HG03196 (cell line): ENCODE measurements at regions not wholly inside any gene's neighbourhood (a gene's known extent, or its start where the extent isn't known, plus 50 kb on each side); places are given as distances from the start of the nearest gene placed in this dataset.

ENCODE experiments used
- ATAC-seq: cut with Tn5 transposase; IDR thresholded peaks from one replicate; pipeline ENCODE4 v1.9.1; 2021; ENCODE audit not compliant: unreplicated experiment

GRCh38 chr6:74137911-74138310 lies 441.9 kb downstream of the CD109 start:
- no peak for ATAC-seq

GRCh38 chr6:74134327-74134726 lies 438.3 kb downstream of the CD109 start:
- no peak for ATAC-seq

DNA sequence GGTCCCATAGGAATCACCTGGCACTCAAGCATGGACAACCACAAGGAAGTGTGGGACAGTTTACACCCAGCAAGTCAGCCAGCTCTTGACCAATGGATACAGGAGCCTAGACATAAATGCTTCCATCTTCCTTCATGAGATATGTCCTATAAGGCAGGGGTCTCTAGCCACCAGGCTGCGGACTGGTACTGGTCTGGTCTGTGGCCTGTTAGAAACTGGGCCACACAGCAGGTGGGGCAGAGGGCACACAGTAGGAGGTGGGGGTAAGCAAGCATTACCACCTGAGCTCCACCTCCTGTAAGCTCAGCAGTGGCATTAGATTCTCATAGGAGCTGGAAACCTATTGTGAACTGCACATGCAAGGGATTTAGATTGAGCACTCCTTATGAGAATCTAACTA lies 437.1 kb downstream of the CD109 start:
- no peak for ATAC-seq

DNA sequence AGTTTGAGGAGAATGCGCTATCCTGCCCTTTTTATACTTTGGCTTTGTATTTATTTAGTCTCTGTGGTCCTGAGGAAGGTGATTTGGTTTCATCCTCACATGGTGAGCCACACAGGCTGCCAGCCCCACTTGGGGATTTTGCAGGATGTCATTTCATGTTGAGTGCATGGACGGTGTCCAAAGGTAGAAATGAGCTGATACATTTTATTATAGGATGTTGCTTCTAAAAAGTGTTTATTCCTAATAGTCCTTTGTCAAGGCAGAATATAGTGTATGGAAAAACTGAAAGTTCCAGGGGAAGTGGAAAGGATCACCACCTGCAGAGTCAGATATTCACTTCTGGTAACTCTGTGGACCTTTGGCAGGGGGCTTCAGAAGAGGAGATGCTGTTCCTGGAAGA lies 434.6 kb downstream of the CD109 start:
- no peak for ATAC-seq

- no peak for ATAC-seq
These were observed 432.5 kb downstream of the CD109 start for GRCh38 chr6:74128536-74128935.

DNA sequence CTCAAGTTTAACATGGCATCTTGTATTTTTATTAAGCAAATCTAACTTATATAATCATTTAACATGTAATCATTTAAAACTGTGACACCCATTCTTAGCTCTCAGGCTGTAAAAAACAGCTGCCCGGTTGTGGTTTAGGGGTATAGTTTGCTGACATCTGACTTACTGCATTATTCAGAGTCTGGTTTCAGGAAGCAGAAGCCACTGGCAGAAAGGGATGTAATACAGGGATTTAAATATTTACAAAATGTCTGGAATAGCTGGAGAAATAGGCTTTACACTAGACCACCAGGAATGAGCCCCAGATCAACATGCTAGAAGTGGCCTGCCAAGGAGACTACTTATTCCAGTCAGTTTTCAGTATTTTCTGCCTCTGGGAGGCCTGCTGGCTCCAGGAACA lies 421.1 kb downstream of the CD109 start:
- ATAC-seq = no peak

DNA sequence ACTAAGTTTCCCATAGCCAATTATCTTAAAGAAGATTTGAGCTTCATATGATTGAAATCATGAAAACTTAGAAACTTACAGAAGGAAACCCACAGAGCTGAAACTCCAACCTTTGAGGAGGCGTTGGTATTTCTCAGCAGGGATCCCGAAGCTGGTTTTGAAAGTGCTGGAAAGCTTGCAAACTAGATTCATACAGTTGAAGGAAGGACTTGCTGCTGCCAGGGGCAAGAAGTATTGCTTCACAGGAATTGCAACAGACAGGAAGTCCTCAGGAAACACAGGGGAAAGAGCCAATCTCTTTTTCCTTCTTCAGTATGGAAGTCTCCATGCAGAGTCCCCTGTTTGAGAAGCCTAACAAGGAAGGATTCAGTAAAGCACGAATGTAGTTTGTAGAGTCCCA lies 419.7 kb downstream of the CD109 start:
- ATAC-seq = no peak

GRCh38 chr6:74114428-74114827 lies 418.4 kb downstream of the CD109 start:
- no peak for ATAC-seq

DNA sequence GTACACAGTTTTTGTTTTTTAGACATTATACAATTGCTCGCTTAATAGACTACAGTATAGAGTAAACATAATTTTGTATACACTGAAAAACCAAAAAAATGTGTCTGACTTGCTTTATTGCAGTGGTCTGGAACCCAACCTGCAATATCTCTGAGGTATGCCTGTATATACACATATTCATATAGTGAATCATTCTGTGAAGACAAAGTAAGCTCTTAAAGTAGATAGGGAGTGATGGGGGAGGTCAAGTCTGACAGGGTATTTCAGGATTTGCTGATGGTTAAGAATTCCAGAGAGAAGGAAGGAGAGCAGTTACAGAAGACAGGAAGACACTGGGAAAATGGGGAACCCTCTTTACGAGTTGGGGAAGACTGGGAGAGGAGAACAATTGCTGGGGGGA lies 417.9 kb downstream of the CD109 start:
- ATAC-seq = no peak

DNA sequence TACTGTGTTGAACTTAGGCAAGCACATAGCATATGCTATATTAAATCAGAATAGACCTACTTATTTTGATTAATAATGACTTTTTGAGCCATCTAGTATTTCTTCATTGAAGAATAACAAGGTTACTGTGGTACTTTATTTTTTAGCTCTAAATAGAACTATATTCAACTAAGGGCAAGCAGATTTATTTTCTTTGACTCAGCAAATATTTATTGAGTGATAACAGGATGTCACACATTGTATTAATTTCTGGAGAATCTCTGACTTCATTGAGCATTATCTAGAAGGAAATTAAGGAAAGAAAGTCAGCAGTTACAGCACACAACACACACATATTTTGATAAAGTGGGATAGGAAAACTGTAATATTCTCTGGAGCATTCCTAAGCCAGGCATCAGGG lies 407.4 kb downstream of the CD109 start:
- ATAC-seq = no peak

- no peak for ATAC-seq
These were observed 404.8 kb downstream of the CD109 start for GRCh38 chr6:74100719-74101287.

DNA sequence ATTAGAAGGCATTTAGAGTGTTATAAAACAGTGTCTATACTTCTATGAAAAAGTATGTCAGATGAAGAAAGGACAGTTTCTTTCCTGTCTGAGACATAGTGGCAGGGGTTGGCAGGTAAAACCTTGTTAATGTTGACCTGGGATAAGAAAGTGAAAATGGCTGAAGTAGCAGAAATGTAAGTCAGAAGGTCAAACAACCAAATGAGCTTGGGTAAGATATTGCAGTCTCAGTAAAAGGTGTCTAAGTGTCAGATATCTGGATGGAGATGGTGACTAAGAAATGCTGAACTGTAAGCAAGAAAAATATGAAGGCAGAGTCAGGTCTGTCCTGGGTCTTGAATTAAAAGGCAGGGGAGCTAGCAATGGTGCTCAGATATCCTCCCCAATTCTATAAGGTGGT lies 400.3 kb downstream of the CD109 start:
- no peak for ATAC-seq

DNA sequence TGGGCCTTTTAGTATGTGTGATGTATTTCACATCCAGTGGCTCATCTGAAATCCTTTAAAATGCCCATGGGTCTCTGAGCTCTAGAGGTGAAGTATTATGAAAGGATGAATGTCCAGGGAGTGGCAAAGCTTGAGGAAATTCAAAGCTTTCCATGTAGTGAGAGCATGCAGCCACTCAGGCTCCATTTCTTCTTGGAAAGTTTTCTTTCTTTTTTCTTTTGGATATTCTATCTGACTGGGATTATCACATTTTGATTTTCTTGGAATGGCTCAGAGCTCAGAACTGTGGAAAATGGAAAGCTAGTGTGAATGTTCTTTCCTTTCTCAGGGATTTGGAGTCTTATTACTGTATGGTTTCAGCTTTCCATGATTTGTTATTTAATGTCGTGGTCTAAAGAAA lies 397.4 kb downstream of the CD109 start:
- ATAC-seq = no peak

DNA sequence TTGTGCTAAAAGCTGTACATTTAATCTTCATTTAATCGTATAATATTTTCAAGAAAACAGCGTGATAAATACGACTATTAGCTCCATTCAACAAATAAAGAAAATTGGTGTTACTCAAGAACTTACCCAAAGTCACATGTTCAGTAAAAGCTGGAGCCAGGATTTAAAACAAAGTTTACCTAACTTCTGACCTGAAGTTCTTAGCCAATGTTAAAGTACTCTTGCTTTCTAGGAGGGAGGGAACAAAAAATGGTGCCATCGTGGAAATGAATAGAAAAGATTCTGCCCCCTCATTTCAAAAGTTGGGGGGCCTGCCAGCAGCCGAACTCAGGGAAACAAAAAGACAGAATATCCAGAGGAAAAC lies 395.8 kb downstream of the CD109 start:
- no peak for ATAC-seq

DNA sequence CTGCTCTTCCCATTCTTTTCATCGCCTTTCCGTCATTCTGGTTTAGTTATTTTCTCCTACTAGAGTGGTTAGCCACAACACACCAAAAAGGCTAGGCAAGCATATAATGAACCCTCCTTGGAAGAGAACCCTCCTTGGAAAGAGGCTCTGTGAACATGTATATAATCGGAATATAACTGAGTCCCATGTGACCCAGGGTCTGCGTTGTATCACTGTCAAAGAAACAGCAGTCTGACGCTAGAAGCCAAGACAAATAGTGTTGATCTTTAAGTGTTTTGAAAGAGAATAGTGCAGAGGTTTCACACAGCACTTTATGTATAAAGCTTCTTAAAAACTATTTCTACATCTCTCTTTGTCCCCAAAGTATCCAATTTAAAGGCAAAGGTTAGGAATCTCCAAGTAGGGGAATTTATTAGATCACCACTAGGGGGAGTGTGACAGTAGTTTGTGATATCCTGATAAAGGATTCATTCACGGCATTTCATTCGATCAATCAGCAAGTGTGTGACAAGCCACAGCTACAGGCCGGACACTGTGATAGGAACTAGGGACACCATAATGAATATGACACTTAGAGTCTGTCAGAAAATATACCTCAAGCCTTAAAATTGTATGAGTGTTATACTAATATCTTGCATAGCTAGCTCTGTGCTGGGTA lies 395.3 kb downstream of the CD109 start:
- ATAC-seq = no peak

- ATAC-seq = no peak
These were observed 391.9 kb downstream of the CD109 start for GRCh38 chr6:74087899-74088298.

- no peak for ATAC-seq
These were observed 379.9 kb downstream of the CD109 start for GRCh38 chr6:74075896-74076295.

DNA sequence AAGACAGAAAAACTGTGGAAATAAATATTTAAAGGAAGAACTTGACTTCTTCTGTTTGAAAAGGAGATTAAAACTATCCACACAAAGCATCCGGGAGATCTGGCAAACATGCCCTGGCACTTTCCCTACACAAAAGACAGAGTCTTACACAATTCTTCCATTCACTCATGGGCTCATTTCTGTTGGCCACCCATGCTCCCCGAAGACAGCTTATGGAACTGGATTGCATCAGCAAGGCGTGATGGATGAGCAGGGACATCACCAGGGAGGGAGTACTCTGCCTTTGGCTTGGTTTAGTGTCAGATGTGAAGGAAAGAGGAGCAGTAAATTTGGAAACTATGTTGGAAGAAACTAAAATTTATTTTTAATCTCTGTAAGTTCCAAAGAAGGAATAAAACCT lies 379.3 kb downstream of the CD109 start:
- no peak for ATAC-seq

DNA sequence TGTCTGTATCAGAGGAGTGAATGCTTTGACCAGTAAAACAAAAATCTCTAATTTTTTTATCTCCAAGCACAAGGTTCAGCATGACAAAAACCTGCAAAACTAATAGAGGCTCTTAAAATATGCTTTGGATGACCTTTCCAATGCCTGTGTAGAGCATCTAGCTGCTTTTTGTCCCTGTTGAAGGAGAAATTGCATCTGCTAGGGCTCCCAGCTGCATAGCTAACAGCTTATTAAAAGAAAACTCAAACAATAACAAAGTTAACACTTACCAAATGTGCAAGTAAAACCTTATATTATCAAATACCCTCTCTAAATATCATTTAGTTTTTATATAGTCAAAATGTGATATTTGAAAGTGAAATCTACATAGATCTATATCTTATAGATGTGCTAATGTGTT lies 378.6 kb downstream of the CD109 start:
- no peak for ATAC-seq

DNA sequence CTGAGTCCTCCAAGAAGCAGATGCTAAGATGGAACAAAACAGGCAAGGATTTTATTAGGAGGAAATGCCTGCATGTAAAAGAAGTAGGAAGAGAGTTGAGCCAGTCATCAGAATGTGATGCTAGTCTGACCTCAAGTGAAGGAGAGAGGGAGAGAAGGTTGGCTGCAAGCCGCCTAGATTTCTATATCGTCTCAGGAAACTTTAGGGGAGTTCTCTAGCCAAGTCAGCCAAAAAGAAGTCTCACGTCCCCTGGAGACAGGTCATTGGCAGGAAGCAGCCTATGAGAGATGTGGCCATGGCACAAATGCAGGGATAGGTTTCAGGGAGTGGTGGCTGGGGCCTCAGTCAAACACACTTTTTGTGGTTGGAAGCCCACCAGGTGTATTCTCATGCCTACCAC lies 378.0 kb downstream of the CD109 start:
- ATAC-seq = no peak

- ATAC-seq = no peak
These were observed 377.4 kb downstream of the CD109 start for GRCh38 chr6:74073429-74073828.

- ATAC-seq = no peak
These were observed 375.2 kb downstream of the CD109 start for GRCh38 chr6:74071214-74071613.

- no peak for ATAC-seq
These were observed 374.7 kb downstream of the CD109 start for GRCh38 chr6:74070711-74071110.
